HG03520 (cell line): ENCODE measurements at regions not wholly inside any gene's neighbourhood (a gene's known extent, or its start where the extent isn't known, plus 50 kb on each side); places are given as distances from the start of the nearest gene placed in this dataset.

Source experiments
- ATAC-seq: cut with Tn5 transposase; IDR thresholded peaks from one replicate; pipeline ENCODE4 v1.9.1; 2021; ENCODE audit warnings: mild to moderate bottlenecking, moderate library complexity; ENCODE audit not compliant: unreplicated experiment

- no peak for ATAC-seq
These were observed 263.3 kb upstream of the KLF6 start for GRCh38 chr10:4048236-4048864.

GRCh38 chr10:4046712-4047354, 261.8 kb upstream of the KLF6 start:
- ATAC-seq = no peak

GRCh38 chr10:4046030-4046429, 261.0 kb upstream of the KLF6 start:
- ATAC-seq = no peak

- no peak for ATAC-seq
These were observed 259.1 kb upstream of the KLF6 start for GRCh38 chr10:4043897-4044665.

- no peak for ATAC-seq
These were observed 256.6 kb upstream of the KLF6 start for GRCh38 chr10:4041635-4042034.

- no peak for ATAC-seq
These were observed 253.0 kb upstream of the KLF6 start for GRCh38 chr10:4038000-4038399.

- no peak for ATAC-seq
These were observed 250.6 kb upstream of the KLF6 start for GRCh38 chr10:4035599-4035945.

GRCh38 chr10:4034907-4035598, 250.0 kb upstream of the KLF6 start:
- ATAC-seq = no peak

GRCh38 chr10:4033341-4033896, 248.4 kb upstream of the KLF6 start:
- peak; percentile 89 for ATAC-seq

- no peak for ATAC-seq
These were observed 244.9 kb upstream of the KLF6 start for GRCh38 chr10:4029866-4030265.

GRCh38 chr10:4028854-4029583, 244.0 kb upstream of the KLF6 start:
- ATAC-seq = no peak

GRCh38 chr10:4028027-4028471, 243.0 kb upstream of the KLF6 start:
- no peak for ATAC-seq

GRCh38 chr10:4025339-4025738, 240.3 kb upstream of the KLF6 start:
- ATAC-seq = no peak

GRCh38 chr10:4024516-4025245, 239.7 kb upstream of the KLF6 start:
- ATAC-seq = no peak

- no peak for ATAC-seq
These were observed 239.0 kb upstream of the KLF6 start for GRCh38 chr10:4024027-4024426.

- ATAC-seq = no peak
These were observed 237.5 kb upstream of the KLF6 start for GRCh38 chr10:4022473-4022872.

- no peak for ATAC-seq
These were observed 235.6 kb upstream of the KLF6 start for GRCh38 chr10:4020631-4021030.

GRCh38 chr10:4018054-4018511, 233.1 kb upstream of the KLF6 start:
- no peak for ATAC-seq

- no peak for ATAC-seq
These were observed 232.3 kb upstream of the KLF6 start for GRCh38 chr10:4017336-4017735.

- no peak for ATAC-seq
These were observed 231.3 kb upstream of the KLF6 start for GRCh38 chr10:4016214-4016740.
